ENCODE measurements at regions not wholly inside any gene's neighbourhood (a gene's known extent, or its start where the extent isn't known, plus 50 kb on each side); places are given as distances from the start of the nearest gene placed in this dataset.

GRCh38 chr15:25137013-25137412 is 182.2 kb downstream of the SNRPN start:
- Histone ChIP-seq H3K4me3 (replicated peaks in 1 of 3; ENCODE audit: insufficient read depth in 1 of 3, low read depth in 1 of 3, low read length in 3 of 3) (no peak overlapping the region), H4K20me1 (replicated peaks; ENCODE audit: control insufficient read depth, extremely low read depth, insufficient read depth, low read length) (no peaks in the 10 kb centered on the region), H3K9ac (replicated peaks; ENCODE audit: extremely low read depth, insufficient read depth, low read length) (no peak overlapping the region), H3K9me1 (replicated peaks; ENCODE audit: control insufficient read depth, extremely low read depth, insufficient read depth, low read length) (no peaks in the 10 kb centered on the region), H3K27ac (ENCODE audit: insufficient read depth, low read depth, low read length) (no peak overlapping the region), H3K4me2 (ENCODE audit: insufficient read depth, low read length) (no peak overlapping the region), H3K27me3 (ENCODE audit: control insufficient read depth in 2 of 2, insufficient read depth in 2 of 2, low read length in 2 of 2) (no peaks in the 10 kb centered on the region), H3K79me2 (ENCODE audit: control insufficient read depth, insufficient read depth, low read length) (no peaks in the 10 kb centered on the region), H3K4me1 (ENCODE audit: control insufficient read depth, extremely low read depth, insufficient read depth, low read length) (no peaks in the 10 kb centered on the region), H2AFZ (ENCODE audit: low read depth, low read length) (no peak overlapping the region), H3K9me3 (replicated peaks; ENCODE audit: control insufficient read depth, insufficient read depth, low read length) (no peaks in the 10 kb centered on the region), H3K36me3 (ENCODE audit: control insufficient read depth in 2 of 2, extremely low read depth in 1 of 2, insufficient read depth in 2 of 2, low read length in 2 of 2) (no peaks in the 10 kb centered on the region)
- no peak for DNase-seq (ENCODE audit: low read depth, low spot score)
- dilution Hi-C loops (cut with MboI; ENCODE audit: extremely low pct_ligation_motif_present, low sequenced_read_pairs) (no loop called here), intact Hi-C loops (cut with micrococcal nuclease) (loop anchor here (5.0 kb wide), 1 partner anchor 365 kb away; no protein-coding TSS in a partner anchor)
- TF ChIP-seq POLR2AphosphoS5 (IDR thresholded peaks at IDR 0.05; ENCODE audit: insufficient read depth, low read depth, low read length) (no peak), GATA2 (IDR thresholded peaks at IDR 0.05; ENCODE audit: insufficient read depth, insufficient read length, low read depth, low read length) (no peak), CTCF (IDR thresholded peaks at IDR 0.05; ENCODE audit: extremely low read depth in 1 of 2, insufficient read depth in 1 of 2, low read depth in 1 of 2, low read length in 2 of 2) (no peak)
- POLR2A ChIA-PET, result no interaction called here
- no peak for FAIRE-seq
- BruUV-seq (replicated peaks), result no TSS peak
- CTCF ChIA-PET, result no interaction called here

- Histone ChIP-seq H3K9ac (replicated peaks; ENCODE audit: extremely low read depth, insufficient read depth, low read length) (no peak overlapping the region), H3K36me3 (ENCODE audit: control insufficient read depth in 2 of 2, extremely low read depth in 1 of 2, insufficient read depth in 2 of 2, low read length in 2 of 2) (no peaks in the 10 kb centered on the region), H3K9me3 (replicated peaks; ENCODE audit: control insufficient read depth, insufficient read depth, low read length) (peaks cover 4% of the 10 kb centered on the region), H3K4me1 (ENCODE audit: control insufficient read depth, extremely low read depth, insufficient read depth, low read length) (no peaks in the 10 kb centered on the region), H2AFZ (ENCODE audit: low read depth, low read length) (no peak overlapping the region), H3K9me1 (replicated peaks; ENCODE audit: control insufficient read depth, extremely low read depth, insufficient read depth, low read length) (no peaks in the 10 kb centered on the region), H3K79me2 (ENCODE audit: control insufficient read depth, insufficient read depth, low read length) (no peaks in the 10 kb centered on the region), H3K4me2 (ENCODE audit: insufficient read depth, low read length) (no peak overlapping the region), H3K4me3 (replicated peaks in 1 of 3; ENCODE audit: insufficient read depth in 1 of 3, low read depth in 1 of 3, low read length in 3 of 3) (no peak overlapping the region), H3K27ac (ENCODE audit: insufficient read depth, low read depth, low read length) (no peak overlapping the region), H3K27me3 (ENCODE audit: control insufficient read depth in 2 of 2, insufficient read depth in 2 of 2, low read length in 2 of 2) (no peaks in the 10 kb centered on the region), H4K20me1 (replicated peaks; ENCODE audit: control insufficient read depth, extremely low read depth, insufficient read depth, low read length) (no peaks in the 10 kb centered on the region)
- DNase-seq (ENCODE audit: low read depth, low spot score), result no peak
- TF ChIP-seq MYC (IDR thresholded peaks at IDR 0.05; ENCODE audit: low read depth, low read length), result no peak
- no peak for TF ChIP-seq POLR2A (IDR thresholded peaks at IDR 0.05; ENCODE audit: low read depth, low read length)
- TF ChIP-seq FOS (IDR thresholded peaks at IDR 0.05; ENCODE audit: borderline replicate concordance, insufficient read depth, low read length), result no peak
- no peak for TF ChIP-seq JUN (IDR thresholded peaks at IDR 0.05; ENCODE audit: borderline replicate concordance, insufficient read depth, insufficient read length, low read depth)
- no peak for TF ChIP-seq POLR2AphosphoS5 (IDR thresholded peaks at IDR 0.05; ENCODE audit: insufficient read depth, low read depth, low read length)
- no peak for TF ChIP-seq CTCF (IDR thresholded peaks at IDR 0.05; ENCODE audit: extremely low read depth in 1 of 2, insufficient read depth in 1 of 2, low read depth in 1 of 2, low read length in 2 of 2)
- no peak for TF ChIP-seq MAX (IDR thresholded peaks at IDR 0.05; ENCODE audit: insufficient read depth, insufficient read length)
- TF ChIP-seq EZH2 (IDR thresholded peaks at IDR 0.05; ENCODE audit: borderline replicate concordance, low read depth, low read length, severe bottlenecking), result no peak
- TF ChIP-seq GATA2 (IDR thresholded peaks at IDR 0.05; ENCODE audit: insufficient read depth, insufficient read length, low read depth, low read length), result no peak
- intact Hi-C loops (cut with micrococcal nuclease), result no loop called here
- no TSS peak for BruUV-seq (replicated peaks)
- ChIA-PET POLR2A (no interaction called here), CTCF (no interaction called here)
- dilution Hi-C loops (cut with MboI; ENCODE audit: extremely low pct_ligation_motif_present, low sequenced_read_pairs), result no loop called here
- no peak for FAIRE-seq
Observed at GRCh38 chr15:25169318-25169717, 214.5 kb downstream of the SNRPN start.
